Stimulated activated CD4-positive, alpha-beta T cell treated with anti-CD3 and anti-CD28 coated beads, TNF-alpha, amount 100 ng/mL, for 1 hour (primary cell): ENCODE measurements at regions not wholly inside any gene's neighbourhood (a gene's known extent, or its start where the extent isn't known, plus 50 kb on each side); places are given as distances from the start of the nearest gene placed in this dataset.
"Not testable (repeated sequence)": the region's sequence is repeated elsewhere in the genome, so short reads cannot be mapped to it uniquely, and the experiment has no call there.

Experiments used
- DNase-seq, 3 donors: peaks; one replicate each; pipeline ENCODE4 v3.0.0-alpha.2; 2020; ENCODE audit warnings: low read depth in 3 of 3, low spot score in 1 of 3

DNA sequence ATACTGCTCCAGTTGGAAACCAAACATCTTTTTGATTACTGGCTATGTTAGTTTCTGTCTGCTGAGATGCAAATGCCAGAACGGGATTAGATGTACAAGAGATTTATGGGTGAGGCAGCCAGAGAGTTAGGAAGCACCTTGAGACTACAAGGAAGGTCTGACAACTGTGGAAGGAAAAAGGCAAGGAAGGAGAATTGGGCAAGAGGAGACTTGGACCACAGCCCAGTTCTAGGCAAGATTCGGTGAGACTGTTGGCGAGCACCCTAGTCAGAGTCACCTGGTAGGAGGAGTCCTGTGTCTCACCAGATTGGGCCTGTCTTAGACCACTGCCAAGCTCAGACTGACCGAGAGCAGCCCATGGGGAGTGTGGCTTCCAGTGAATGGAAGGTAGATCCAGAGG is 91.8 kb upstream of the F13A1 start:
- DNase-seq, result no peak

DNA sequence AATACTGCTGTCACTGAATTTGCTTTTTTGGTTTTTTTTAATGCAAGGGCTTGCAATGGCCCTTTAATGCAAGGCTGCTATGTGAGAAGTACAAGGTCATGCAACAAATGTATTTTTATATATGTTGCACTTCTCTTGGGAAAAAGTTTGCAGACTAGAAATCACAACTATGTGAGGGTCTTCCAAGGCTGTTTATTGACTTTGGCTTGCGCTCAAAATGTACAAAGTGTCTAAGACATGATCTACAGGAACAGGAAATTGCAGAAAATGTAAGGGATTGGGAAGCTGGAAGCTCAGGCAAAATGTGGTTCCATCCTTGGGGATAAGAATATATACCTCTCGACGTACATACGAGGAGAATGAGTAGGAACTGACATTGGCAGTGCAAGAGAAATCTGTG is 92.2 kb upstream of the F13A1 start:
- no peak for DNase-seq

DNA sequence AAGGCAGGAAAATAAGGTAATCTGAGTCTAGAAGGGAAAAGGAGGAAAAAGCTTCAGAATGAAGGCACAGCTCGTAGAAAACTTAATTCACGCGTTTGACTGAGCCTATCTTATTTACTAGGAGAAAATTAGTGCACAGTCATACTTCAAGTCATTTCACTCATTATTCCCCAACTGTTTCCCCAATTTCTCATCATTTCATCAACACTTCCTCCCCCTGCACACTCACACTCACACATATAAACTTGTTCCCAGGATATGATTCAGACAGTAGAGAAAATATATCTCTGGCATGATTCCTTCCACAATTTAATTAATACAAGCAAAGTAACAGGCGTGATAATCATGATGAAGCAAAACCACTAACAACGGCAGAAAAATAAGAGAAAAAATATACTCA is 94.5 kb upstream of the F13A1 start:
- no peak for DNase-seq

DNA sequence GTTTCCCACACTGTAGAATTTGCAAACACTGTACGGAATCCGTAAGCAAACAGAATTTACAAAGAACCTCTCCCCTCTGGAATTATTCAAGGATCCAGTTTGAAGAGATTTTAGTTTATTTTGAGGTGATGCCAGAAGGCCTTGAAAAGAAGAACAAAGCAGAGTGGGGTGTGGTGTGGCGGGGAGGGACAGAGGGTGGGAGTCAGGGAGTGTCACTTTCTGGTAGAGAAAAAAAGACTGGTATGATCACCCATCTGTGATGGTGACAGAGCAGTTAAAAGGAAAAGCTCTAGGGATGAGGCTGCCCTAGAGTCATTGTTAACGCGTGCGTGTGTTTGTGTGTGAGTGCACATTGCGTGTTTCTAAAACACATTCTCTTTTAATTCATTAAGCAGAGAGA is 97.0 kb upstream of the F13A1 start:
- no peak for DNase-seq

DNA sequence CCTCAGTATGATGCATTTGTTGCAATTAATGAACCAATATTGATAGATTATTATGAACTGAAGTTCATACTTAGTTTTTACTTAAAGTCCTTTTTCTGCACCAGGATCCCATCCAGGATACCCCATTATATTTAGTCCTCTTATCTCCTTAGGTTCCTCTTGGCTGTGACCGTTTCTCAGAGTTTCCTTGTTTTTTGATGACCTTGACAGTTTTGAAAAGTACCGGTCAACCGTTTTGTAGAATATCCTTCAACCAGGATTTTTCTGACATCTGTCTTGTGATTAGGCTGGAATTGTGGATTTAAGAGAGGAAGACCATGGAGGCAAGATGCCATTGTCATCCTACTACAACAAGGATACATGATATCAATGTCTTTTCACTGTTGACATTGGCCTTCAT is 98.0 kb upstream of the F13A1 start:
- no peak for DNase-seq

DNA sequence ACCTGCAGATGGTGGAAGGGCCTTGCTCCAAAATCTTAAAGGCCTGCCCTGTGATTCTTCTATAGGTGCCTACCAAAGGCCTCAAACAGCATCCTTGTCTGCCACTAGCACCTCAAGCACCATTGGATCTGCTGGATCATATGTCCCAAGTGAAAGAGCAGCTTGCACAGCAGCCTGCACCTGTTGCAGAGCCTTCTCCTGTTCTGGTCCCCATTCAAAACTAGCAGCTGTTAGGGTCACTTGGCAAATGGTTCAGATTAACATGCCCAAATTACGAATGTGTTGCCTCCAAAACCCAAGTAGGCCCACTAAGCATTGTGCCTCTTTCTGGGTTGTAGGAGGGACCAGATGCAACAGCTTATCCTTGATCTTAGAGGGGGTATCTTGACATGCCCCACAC is 99.6 kb upstream of the F13A1 start:
- DNase-seq, result no peak

DNA sequence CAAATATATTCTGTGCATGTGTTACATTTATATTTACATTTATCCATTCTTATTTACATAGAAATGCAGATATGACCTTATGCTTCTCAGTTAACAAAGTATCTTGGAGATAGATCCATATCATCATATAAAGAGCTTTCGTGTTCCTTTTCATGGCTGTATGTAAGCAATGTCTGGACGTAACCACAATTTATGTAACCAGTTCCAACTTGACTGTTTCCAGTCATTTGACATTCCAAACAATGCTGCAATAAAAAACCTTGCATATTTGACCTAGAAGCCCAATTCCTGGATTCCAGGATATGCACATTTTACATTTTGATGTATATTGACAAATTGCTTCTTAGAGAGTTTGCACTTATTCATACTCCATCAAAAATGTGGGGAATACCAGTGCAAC is 113.7 kb upstream of the F13A1 start:
- DNase-seq, result no peak

DNA sequence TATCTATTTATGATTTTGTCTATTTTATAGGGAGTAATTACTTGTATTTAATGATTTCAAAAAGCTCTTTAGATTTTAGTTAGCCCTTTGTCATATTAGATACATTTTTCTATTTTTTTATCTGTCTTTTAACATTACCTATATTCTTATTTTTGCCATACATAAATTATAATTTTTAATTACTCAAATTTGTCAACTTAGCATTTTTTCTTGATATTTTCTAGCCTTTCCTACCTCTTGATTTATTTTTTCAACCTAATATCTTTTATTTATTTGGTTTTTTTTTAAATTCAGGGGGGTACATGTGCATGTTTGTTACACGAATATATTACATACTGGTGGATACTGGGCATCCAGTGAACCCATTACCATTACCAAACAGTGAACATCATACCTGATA is 114.3 kb upstream of the F13A1 start:
- DNase-seq, result no peak

DNA sequence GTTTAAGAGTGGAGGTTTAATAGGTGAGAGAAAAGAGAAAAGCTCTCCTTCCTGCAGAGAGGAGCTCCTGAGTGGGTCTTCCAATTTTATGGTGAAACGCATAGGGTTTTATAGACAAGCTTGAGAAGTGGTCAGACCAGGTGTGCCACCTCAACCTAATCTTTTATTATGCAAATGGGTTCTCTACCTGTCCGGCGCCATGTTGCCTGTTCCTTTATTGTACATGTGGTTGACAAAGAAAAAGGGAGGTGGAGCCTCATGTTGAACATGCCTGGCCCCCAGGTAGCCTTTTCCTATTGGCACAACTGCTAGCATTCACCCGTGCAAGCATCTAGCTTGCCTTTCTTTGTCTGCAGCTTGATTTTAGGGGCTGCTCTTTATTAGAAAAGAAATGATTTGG is 115.9 kb upstream of the F13A1 start:
- DNase-seq, result no peak

DNA sequence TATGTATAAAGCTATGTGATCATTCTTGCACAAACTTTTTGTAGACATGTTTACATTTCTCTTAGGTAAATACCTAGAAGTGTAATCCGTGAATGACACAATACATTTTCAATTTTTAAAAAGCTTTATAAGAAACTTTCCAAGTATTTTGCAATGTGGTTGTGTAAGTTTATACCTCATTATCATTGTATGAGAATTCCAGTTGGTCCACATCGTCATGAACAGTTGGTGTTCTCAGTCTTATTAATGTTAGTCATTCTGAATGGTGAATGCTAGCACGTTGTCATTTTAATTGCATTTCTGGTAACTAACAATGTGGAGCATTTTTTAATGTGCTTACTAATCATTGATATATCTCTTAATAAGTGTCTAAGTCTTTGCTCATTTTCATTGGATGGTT is 116.5 kb upstream of the F13A1 start:
- no peak for DNase-seq

DNA sequence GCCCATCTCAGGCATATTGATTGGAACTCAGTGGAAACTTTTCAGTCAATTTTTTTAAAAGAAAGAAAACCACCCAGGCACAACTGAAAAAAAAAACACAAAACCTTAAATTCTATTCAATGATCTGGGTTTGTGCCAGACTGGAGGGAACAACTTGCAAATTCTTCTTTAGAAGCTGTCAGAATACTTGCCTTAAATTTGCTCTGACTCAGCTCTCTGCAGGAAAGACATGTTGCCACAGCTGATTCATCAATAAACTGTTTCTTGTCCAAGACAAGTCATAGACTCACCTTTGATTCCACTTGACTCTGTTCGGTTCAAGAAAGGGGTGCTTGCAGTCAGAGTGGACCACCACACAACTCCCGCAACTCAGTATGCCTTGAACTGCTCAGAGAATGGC is 117.8 kb upstream of the F13A1 start:
- DNase-seq, result no peak

DNA sequence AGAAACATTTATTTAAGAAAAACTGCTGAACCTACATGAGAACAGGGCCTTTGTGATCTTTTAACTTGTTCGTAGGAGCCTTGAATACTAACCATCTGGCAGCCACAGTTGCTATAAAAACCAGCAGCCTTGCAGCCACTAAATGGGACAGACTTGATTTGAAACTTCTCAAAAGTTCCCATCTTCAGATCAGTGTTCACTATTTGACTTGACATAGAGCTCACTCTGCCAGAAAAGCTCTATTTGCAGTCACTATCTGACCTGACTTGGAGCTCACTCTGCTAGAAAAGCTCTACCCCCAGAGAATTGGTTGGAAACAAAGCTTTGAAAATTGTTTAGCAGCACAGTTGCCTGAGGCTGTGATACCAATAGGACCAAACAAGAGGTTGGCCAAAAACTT is 119.3 kb upstream of the F13A1 start:
- DNase-seq, result no peak

DNA sequence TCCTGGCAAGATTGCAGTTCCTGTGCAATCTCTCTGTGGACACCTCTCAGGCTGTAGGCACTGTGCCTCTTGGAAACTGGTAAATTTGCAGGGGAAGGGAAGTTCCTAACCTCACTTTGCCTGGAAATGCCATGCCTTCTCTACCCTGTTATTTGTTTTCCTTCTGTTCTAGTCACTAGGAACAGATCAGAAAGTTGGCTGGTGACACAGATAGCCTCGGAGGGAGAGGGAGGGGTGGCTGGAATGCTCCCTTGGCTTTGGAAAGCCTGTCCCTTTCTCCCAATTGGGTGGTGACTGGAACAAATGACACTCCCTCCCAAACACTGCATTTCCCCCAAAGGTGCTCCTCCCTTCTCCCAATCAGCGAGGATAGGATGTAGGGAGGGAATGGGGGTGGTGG is 131.5 kb upstream of the F13A1 start:
- no peak for DNase-seq

DNA sequence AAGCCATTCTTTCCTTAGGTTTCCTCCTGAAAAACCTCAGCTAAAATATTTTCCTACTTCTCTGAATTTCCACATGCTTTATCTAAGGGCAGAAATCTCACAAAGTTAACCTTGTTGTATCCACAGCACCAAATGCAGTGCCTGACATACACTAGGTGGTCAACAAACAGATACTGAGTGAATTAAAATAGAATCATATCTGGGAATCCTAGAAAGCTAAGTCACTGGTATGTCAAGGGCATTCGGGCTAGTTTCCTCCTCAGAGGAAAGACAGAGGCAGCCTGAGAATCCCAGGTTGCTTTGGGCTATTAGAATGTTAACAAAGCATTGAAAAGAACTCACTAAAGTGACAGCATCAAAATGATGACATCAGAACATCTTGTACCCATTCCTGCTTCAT is 132.7 kb upstream of the F13A1 start:
- no peak for DNase-seq

DNA sequence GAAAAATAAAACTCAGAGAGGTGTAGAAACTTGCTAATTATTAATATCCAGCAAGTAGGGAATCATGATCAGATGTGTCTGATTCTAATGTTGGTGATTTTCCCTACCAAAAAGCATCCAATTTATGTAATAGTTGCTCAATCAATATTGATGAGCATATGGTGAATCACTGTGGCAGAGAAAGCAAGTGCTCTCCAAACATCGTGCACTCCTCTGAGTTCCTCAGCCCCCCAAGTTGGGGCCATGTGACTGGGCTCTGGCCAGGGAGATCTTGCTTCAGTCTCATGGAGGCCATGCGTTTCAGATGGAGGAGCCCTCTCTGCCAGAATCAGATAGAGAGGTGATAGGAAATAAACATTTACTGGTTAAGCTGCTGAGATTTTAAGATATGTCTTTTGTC is 133.2 kb upstream of the LY86 start:
- DNase-seq, result no peak

DNA sequence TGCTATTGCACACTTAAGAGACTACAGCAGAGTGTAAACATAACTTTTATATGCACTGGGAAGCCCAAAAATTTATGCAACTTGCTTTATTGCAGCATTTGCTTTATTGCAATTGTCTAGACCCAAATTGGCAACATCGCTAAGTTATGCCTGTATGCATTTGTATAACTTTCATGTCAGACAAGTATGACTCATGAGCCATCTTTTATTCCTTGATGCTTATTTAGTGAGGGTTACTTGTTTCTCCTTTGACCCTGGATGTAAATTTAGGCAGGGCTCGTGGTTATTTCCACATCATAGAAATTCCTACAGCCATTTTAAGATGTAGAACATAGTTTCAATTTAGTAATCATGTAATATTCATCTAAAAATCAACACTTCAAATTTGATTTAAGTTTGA is 130.3 kb upstream of the LY86 start:
- no peak for DNase-seq

DNA sequence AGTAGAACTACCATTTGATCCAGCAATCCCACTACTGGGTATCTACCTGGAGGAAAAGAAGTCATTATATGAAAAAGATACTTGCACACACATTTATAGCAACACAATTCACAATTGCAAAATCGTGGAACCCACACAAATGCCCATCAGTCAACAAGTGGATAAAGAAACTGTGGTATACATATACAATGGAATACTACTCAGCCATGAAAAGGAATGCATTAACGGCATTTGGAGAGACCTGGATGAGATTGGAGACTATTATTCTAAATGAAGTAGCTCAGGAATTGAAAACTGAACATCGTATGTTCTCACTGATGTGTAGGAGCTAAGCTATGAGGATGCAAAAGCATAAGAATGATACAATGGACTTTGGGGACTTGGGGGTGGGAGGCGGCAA is 128.6 kb upstream of the LY86 start:
- not testable (repeated sequence) for DNase-seq

DNA sequence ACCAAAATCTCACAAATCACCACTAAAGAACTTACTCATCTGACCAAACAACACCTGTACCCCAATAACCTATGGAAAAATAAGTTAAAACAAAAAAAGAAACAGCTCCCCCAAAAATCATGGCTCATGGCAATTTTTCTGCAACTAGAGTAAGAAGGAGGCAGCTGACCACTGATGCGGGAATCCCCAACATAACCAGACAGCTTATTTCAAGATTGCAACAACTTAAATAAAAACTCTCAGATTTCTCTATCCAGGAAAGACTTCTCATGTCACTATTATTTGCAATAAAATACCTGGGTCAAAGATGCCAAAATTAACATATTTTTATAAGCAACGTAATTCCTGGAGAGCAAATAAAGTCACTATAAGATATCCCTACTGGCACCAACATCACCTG is 128.1 kb upstream of the LY86 start:
- DNase-seq, result no peak

DNA sequence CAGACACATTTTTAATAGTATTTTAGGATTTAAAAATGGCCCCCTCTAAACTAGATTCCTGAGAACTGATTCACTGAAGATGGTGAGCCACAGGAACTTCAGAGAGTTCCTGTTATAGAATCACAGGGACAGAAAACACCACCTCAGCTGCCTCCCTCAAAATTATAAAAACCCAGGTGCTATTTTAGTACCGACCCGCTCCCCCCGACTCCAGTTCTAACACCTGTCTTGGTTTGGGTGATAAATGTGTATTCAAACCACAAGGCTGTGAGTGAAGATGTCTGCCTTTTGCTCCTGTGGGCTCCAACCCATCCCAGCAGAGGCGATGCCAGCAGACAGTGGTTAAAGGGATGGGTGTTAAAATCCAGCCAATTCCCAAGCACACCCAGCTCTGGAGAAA is 127.4 kb upstream of the LY86 start:
- DNase-seq, result no peak

DNA sequence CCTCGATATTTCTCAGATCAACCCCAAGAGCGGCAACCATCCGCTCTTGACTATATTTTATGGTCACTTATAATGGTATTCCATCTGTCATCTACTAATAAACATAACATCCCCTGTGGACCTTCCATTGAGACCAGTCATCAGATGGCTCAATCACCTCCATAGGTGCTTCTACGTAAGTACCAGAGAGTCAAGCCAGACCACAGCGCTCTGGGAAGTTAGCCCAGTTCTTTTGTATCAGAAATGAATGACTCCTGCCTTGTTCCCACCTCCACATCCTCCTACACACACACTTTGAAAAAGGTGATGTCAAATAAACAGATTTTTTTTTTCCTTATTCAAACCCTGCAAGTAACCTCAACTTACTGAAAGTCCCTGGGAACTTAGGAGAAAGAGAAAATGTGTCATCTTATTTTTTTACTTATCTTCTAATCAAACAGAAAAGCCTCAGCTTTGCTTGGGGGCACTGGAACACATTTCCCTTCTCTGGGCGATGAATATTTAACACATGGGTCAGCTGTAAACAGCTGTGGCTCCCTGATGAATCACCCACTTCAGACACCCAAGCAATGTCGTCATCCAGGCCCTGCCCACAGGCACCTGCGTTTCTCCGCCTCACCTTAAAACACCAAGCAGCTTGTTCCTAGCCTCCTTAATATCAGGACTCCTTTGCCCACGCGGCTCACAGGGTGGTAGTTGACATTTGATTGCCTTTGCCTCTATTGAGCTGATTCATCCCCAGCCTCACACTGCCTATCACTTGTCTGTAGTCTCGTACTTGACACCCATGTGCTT is 121.4 kb upstream of the LY86 start:
- no peak for DNase-seq

DNA sequence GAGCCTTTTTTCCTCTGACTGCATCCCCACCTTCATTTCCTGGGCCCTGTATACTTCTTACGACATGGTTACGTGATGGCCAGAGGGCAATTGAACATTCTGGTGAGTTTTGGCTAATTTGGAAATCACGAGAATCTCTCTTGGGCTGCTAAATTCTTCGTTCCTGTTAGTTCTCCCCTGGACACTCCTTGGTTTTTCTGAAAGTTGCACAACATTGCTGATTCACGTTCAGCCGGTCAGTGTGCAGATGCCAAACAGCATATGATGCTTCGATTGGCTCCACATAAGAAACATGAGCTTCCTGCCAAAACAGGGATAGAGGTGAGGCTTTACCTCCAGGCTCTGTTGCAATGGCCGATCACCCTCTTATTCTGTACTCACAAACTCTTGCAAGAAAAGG is 119.4 kb upstream of the LY86 start:
- DNase-seq, result no peak

DNA sequence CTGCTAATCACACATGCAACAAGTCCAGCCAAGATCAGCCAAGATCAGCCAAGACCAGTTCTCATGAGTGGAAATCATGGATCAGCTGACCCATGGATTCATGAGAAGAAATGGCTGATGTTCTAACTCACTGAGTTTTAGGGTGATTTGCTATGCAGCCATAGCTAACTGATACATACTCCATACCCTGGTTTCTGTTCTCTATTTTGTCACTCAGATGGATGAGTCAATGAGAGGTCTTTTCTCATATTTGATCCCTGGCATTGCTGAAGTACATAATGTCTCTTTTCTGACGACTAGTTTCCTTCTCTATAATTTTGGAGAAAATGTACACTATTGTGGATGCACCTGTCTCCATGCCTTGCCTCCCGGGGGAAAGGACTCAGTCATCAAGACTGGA is 118.4 kb upstream of the LY86 start:
- DNase-seq, result no peak

DNA sequence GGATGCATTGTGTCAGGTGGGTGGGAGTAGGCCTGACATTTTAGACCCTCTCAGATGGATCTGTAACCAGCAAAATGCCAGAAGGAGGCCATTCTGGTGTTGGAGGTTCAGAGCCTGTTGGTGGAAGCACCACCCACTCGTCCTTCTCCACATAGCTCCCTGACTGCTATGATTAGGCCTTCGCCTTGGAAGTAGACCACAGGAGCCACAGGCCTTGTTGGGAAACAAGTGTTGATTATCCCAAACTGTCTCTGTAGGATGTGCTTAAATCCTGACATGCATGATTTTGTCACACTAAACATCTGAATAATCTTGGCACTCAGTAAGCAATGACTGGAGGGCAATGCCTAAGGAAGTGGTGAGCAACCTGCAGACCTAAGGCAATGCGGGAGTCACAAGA is 117.2 kb upstream of the LY86 start:
- DNase-seq, result no peak
